AG10803 (cell line): ENCODE measurements at regions not wholly inside any gene's neighbourhood (a gene's known extent, or its start where the extent isn't known, plus 50 kb on each side); places are given as distances from the start of the nearest gene placed in this dataset.

Experiments used
- DNase-seq: peaks from one replicate; pipeline ENCODE4 v3.0.0; 2010; ENCODE audit warnings: low read depth
- H3K4me3 ChIP-seq: 2 replicates; pipeline ENCODE4 v1.5.1; 2011; ENCODE audit warnings: mild to moderate bottlenecking, low read length, control low read depth
- TF ChIP-seq, protein P1 (sequence below): conservative IDR thresholded peaks from 2 replicates; pipeline ENCODE4 v1.5.1; 2011; ENCODE audit warnings: mild to moderate bottlenecking, low read length, control low read depth, inconsistent platforms

- DNase-seq, result no peak
- TF ChIP-seq, protein P1, sequence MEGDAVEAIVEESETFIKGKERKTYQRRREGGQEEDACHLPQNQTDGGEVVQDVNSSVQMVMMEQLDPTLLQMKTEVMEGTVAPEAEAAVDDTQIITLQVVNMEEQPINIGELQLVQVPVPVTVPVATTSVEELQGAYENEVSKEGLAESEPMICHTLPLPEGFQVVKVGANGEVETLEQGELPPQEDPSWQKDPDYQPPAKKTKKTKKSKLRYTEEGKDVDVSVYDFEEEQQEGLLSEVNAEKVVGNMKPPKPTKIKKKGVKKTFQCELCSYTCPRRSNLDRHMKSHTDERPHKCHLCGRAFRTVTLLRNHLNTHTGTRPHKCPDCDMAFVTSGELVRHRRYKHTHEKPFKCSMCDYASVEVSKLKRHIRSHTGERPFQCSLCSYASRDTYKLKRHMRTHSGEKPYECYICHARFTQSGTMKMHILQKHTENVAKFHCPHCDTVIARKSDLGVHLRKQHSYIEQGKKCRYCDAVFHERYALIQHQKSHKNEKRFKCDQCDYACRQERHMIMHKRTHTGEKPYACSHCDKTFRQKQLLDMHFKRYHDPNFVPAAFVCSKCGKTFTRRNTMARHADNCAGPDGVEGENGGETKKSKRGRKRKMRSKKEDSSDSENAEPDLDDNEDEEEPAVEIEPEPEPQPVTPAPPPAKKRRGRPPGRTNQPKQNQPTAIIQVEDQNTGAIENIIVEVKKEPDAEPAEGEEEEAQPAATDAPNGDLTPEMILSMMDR, result no peak
Observed at GRCh38 chr4:104616401-104616820, 121.7 kb upstream of the CXXC4 start.

DNA sequence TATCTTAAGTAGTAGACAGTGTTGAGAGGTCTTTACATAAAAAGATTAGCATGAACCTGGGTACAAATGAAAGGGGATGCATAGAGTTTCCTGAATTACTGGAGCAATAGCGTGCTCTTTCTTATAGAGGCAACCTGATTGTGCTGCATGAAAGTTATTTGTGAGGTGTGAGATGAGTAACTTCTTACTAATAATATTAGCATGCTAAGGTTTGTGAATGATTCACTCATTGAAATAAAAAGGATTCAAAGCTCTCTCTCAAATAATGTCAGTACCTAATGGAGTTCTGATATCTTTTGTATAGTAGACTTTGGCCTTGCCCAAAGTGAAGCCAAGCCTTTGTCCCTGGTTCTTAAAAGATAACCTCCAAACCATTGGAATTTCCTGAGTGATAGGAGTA, 131.0 kb upstream of the CXXC4 start:
- H3K4me3 ChIP-seq, result no peak overlapping the region
- TF ChIP-seq, protein P1, result no peak
- DNase-seq, result no peak

More at GRCh38 chr4:104616401-104616820, 121.7 kb upstream of the CXXC4 start:
- no peak overlapping the region for H3K4me3 ChIP-seq

DNA sequence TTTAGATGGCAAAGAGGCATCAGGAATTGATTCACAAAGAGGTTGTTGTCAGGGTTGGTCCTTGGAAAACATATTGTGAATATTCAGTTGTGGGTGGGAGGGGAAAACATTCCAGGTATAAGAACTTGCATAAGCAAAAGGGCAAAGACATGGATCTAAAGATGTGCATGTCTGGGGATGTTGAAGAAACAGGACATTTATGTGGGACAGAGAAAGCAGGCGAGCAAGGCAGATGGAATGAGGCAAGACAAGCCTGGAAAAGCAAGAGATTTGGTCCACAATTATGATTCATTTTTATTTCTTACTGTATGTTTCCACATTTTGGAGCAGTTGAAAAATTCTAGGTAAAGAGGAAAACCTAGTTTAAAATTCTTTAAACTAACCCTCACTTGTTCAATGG, 134.9 kb upstream of the CXXC4 start:
- H3K4me3 ChIP-seq, result no peak overlapping the region
- no peak for DNase-seq
- TF ChIP-seq, protein P1, result no peak

DNA sequence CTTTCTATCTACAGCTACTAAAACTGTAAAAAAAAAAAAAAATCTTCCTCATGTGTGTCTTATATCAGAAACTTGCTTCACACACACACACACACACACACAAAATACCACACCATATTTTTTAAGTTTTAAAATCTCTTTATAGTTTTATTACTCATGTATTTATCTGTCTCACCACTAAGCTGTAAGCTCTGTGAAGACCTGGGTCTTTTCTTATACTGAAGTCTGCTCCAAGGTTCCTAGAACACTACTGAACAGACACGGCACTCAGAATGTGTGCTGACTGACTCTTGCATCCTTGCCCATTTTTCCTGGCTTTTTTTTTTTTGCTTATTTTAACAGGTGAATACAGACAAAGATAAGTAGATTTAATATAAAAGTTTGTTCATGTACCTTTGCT, 135.6 kb upstream of the CXXC4 start:
- DNase-seq, result no peak
- TF ChIP-seq, protein P1, result no peak
- no peak overlapping the region for H3K4me3 ChIP-seq

GRCh38 chr4:104631000-104631399, 136.3 kb upstream of the CXXC4 start:
- no peak for DNase-seq
- TF ChIP-seq, protein P1, result no peak
- no peak overlapping the region for H3K4me3 ChIP-seq

GRCh38 chr4:104641418-104641817, 146.7 kb upstream of the CXXC4 start:
- DNase-seq, result no peak
- TF ChIP-seq, protein P1, result no peak
- H3K4me3 ChIP-seq, result no peak overlapping the region

- DNase-seq, result no peak
- H3K4me3 ChIP-seq, result no peak overlapping the region
- TF ChIP-seq, protein P1, result no peak
Observed at GRCh38 chr4:104642521-104642920, 147.8 kb upstream of the CXXC4 start.
